Gastrocnemius medialis (tissue), 4 donors: ENCODE measurements at regions not wholly inside any gene's neighbourhood (a gene's known extent, or its start where the extent isn't known, plus 50 kb on each side); places are given as distances from the start of the nearest gene placed in this dataset.

Experiments used
- ATAC-seq, 2 donors: fragments of 150-250 bp; one replicate each; pipeline ENCODE4 v1.9.1; 2016
- DNase-seq, 2 donors: peaks; one replicate each; pipeline ENCODE4 v3.0.0-alpha.2; 2019
- H3K27ac ChIP-seq, 4 donors: fragments of 200-600 bp; sonication (generic); 1 replicate in 1 of 4; 2 replicates in 3 of 4; pipeline ENCODE4 v1.5.1; 2016 to 2018; ENCODE audit warnings: mild to moderate bottlenecking in 2 of 4, moderate library complexity in 1 of 4
- H3K27me3 ChIP-seq, 3 donors: fragments of 200-600 bp; sonication (generic) in 2 of 3; 1 replicate in 1 of 3; 2 replicates in 2 of 3; pipeline versions ENCODE4 v1.5.1 to v1.6.0; 2016 to 2019; ENCODE audit warnings: mild to moderate bottlenecking in 1 of 3, moderate library complexity in 1 of 3
- H3K36me3 ChIP-seq, 2 donors: fragments of 200-600 bp; sonication (generic) in 1 of 2; one replicate each; pipeline ENCODE4 v1.5.1; 2017 to 2018
- H3K4me1 ChIP-seq, 2 donors: fragments of 200-600 bp; sonication (generic) in 1 of 2; one replicate each; pipeline ENCODE4 v1.5.1; 2016 to 2017; ENCODE audit warnings: mild to moderate bottlenecking in 2 of 2
- H3K4me3 ChIP-seq, 4 donors: fragments of 200-600 bp; sonication (generic) in 3 of 4; 1 replicate in 1 of 4; 2 replicates in 3 of 4; pipeline ENCODE4 v1.5.1; 2016 to 2019; ENCODE audit warnings: mild to moderate bottlenecking in 2 of 4
- H3K9me3 ChIP-seq, 3 donors: fragments of 200-600 bp; sonication (generic) in 2 of 3; 1 replicate in 1 of 3; 2 replicates in 2 of 3; pipeline ENCODE4 v1.5.1; 2016 to 2019
- POLR2A ChIP-seq, 2 donors: fragments of 450-650 bp; IDR thresholded peaks; one replicate each; pipeline ENCODE4 v1.6.1; 2017; ENCODE audit warnings: antibody characterized with exemption in 2 of 2, mild to moderate bottlenecking in 2 of 2, moderate library complexity in 2 of 2
- in situ Hi-C, 4 donors: fragments of 200-750 bp; cut with MboI; loops; one replicate each; pipeline versions ENCODE4 v1.15.0 to v1.8.0; 2017; ENCODE audit warnings: low sequenced_read_pairs in 4 of 4
- intact Hi-C: fragments of 100-400 bp; cut with DNase I; formaldehyde crosslinking; loops from one replicate; pipeline ENCODE4 v1.15.1; 2023; ENCODE audit warnings: low total_unique reads
- TF ChIP-seq, protein P1 (sequence below), 5 experiments: fragments of 450-650 bp in 3 of 5; fragments of 200-600 bp in 2 of 5; sonication (generic) in 2 of 5; IDR thresholded peaks in 4 of 5; conservative IDR thresholded peaks in 1 of 5; 1 replicate in 4 of 5; 2 replicates in 1 of 5; pipeline ENCODE4 v1.5.1; 2016 to 2019; ENCODE audit warnings: antibody characterized with exemption in 5 of 5, mild to moderate bottlenecking in 3 of 5, moderate library complexity in 3 of 5

GRCh38 chr2:35887146-35887545 is 468.4 kb upstream of the CRIM1 start:
- Histone ChIP-seq H3K9me3 (no peaks in the 10 kb centered on the region), H3K4me3 (no peak overlapping the region), H3K27ac (no peak overlapping the region), H3K27me3 (no peaks in the 10 kb centered on the region), H3K36me3 (no peaks in the 10 kb centered on the region), H3K4me1 (no peaks in the 10 kb centered on the region)
- no peak for ATAC-seq
- no peak for TF ChIP-seq POLR2A (IDR thresholded peaks at IDR 0.05)
- TF ChIP-seq, protein P1, sequence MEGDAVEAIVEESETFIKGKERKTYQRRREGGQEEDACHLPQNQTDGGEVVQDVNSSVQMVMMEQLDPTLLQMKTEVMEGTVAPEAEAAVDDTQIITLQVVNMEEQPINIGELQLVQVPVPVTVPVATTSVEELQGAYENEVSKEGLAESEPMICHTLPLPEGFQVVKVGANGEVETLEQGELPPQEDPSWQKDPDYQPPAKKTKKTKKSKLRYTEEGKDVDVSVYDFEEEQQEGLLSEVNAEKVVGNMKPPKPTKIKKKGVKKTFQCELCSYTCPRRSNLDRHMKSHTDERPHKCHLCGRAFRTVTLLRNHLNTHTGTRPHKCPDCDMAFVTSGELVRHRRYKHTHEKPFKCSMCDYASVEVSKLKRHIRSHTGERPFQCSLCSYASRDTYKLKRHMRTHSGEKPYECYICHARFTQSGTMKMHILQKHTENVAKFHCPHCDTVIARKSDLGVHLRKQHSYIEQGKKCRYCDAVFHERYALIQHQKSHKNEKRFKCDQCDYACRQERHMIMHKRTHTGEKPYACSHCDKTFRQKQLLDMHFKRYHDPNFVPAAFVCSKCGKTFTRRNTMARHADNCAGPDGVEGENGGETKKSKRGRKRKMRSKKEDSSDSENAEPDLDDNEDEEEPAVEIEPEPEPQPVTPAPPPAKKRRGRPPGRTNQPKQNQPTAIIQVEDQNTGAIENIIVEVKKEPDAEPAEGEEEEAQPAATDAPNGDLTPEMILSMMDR (IDR thresholded peaks at IDR 0.05 in 4 of 5, conservative IDR thresholded peaks at IDR 0.05 in 1 of 5): no peak
- intact Hi-C loops: no loop called here
- in situ Hi-C loops: no loop called here
- DNase-seq: no peak

GRCh38 chr2:35873921-35874320 is 481.7 kb upstream of the CRIM1 start:
- DNase-seq (no peak), ATAC-seq (no peak)
- TF ChIP-seq POLR2A (IDR thresholded peaks at IDR 0.05): no peak
- TF ChIP-seq, protein P1 (IDR thresholded peaks at IDR 0.05 in 4 of 5, conservative IDR thresholded peaks at IDR 0.05 in 1 of 5): no peak
- Histone ChIP-seq H3K36me3 (no peaks in the 10 kb centered on the region), H3K9me3 (no peaks in the 10 kb centered on the region), H3K27me3 (no peaks in the 10 kb centered on the region), H3K27ac (no peak overlapping the region), H3K4me3 (no peak overlapping the region), H3K4me1 (no peaks in the 10 kb centered on the region)
- in situ Hi-C loops: no loop called here
- intact Hi-C loops: no loop called here

DNA sequence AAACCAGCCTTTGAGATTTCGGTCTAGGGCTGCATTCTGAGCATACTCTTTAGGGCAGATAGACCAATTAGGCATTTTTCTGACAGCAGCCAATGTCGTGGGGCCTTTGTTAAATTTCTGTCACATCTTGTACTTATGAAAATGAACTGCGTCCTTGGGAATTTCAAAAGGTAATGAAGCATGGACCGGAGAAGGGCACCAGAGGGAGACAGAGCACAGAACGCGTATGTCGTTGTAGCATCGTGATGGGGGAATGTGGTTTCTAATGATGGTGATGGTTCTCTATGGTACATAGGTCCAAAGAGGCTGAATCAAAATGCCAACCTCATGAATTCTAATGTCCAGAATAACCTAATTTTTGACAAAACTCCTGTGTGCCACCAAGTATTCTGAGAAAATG is 483.9 kb upstream of the CRIM1 start:
- TF ChIP-seq, protein P1 (IDR thresholded peaks at IDR 0.05 in 4 of 5, conservative IDR thresholded peaks at IDR 0.05 in 1 of 5): no peak
- no peak for TF ChIP-seq POLR2A (IDR thresholded peaks at IDR 0.05)

DNA sequence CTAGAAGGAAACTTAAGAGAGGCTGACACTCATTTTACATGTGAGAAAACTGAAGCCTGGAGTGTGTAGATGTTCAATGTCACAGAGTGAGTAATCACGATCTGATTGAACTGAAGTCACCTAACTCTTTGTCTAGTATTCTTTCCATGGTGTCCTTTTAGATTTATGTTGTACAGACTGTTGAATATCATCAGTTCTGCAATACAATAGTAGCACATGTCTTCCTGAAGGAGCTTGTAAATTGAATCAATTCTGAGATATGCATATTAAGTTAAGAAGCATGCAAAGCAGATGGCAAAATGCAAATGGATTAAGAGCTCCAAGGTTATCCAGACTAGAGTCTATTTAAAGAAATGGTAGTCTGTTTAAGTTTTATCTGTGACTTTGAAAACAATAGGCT is 484.9 kb upstream of the CRIM1 start:
- H3K27me3 ChIP-seq: no peaks in the 10 kb centered on the region
- H3K27ac ChIP-seq: no peak overlapping the region
- TF ChIP-seq, protein P1 (IDR thresholded peaks at IDR 0.05 in 4 of 5, conservative IDR thresholded peaks at IDR 0.05 in 1 of 5): no peak
- no peak for TF ChIP-seq POLR2A (IDR thresholded peaks at IDR 0.05)
- H3K4me3 ChIP-seq: no peak overlapping the region
- intact Hi-C loops (no loop called here), in situ Hi-C loops (no loop called here)
- DNase-seq (no peak), ATAC-seq (no peak)
- H3K4me1 ChIP-seq: no peaks in the 10 kb centered on the region
- no peaks in the 10 kb centered on the region for H3K9me3 ChIP-seq
- H3K36me3 ChIP-seq: no peaks in the 10 kb centered on the region

More for the DNA sequence above, 483.9 kb upstream of the CRIM1 start:
- in situ Hi-C loops (no loop called here), intact Hi-C loops (no loop called here)
- no peak overlapping the region for H3K4me3 ChIP-seq
- no peaks in the 10 kb centered on the region for H3K4me1 ChIP-seq
- no peak overlapping the region for H3K27ac ChIP-seq
- no peaks in the 10 kb centered on the region for H3K9me3 ChIP-seq
- DNase-seq: no peak
- no peaks in the 10 kb centered on the region for H3K36me3 ChIP-seq
- H3K27me3 ChIP-seq: no peaks in the 10 kb centered on the region
- ATAC-seq: no peak

- in situ Hi-C loops (no loop called here), intact Hi-C loops (no loop called here)
- ATAC-seq: no peak
- no peaks in the 10 kb centered on the region for H3K36me3 ChIP-seq
- no peak overlapping the region for H3K4me3 ChIP-seq
- no peak for TF ChIP-seq POLR2A (IDR thresholded peaks at IDR 0.05)
- TF ChIP-seq, protein P1 (IDR thresholded peaks at IDR 0.05 in 4 of 5, conservative IDR thresholded peaks at IDR 0.05 in 1 of 5): no peak
- H3K27ac ChIP-seq: no peak overlapping the region
- DNase-seq: no peak
- H3K4me1 ChIP-seq: no peaks in the 10 kb centered on the region
- H3K27me3 ChIP-seq: no peaks in the 10 kb centered on the region
- no peaks in the 10 kb centered on the region for H3K9me3 ChIP-seq
Measured at GRCh38 chr2:35864141-35864540, 491.4 kb upstream of the CRIM1 start.
